KOPT-K1 (cell line): ENCODE measurements at regions not wholly inside any gene's neighbourhood (a gene's known extent, or its start where the extent isn't known, plus 50 kb on each side); places are given as distances from the start of the nearest gene placed in this dataset.
"Not testable (repeated sequence)": the region's sequence is repeated elsewhere in the genome, so short reads cannot be mapped to it uniquely, and the experiment has no call there.

ENCODE experiments used
- H3K27ac ChIP-seq: fragments of 200-600 bp; sonication (generic); 2 replicates; pipeline ENCODE4 v1.5.1; 2016; ENCODE audit warnings: antibody characterized with exemption, mild to moderate bottlenecking, low read depth, low read length; ENCODE audit not compliant: poor library complexity, severe bottlenecking
- H3K36me3 ChIP-seq: fragments of 200-600 bp; sonication (generic); 2 replicates; pipeline ENCODE4 v1.5.1; 2017; ENCODE audit warnings: antibody characterized with exemption, mild to moderate bottlenecking, low read length, moderate library complexity; ENCODE audit not compliant: insufficient read depth
- H3K9me3 ChIP-seq: fragments of 200-600 bp; sonication (generic); 2 replicates; pipeline ENCODE4 v1.5.1; 2017; ENCODE audit warnings: antibody characterized with exemption, low read length, mild to moderate bottlenecking; ENCODE audit not compliant: insufficient read depth, poor library complexity, severe bottlenecking

GRCh38 chr10:8334631-8335030, 280.1 kb downstream of the GATA3 start:
- no peaks in the 10 kb centered on the region for H3K36me3 ChIP-seq
- peak overlapping the region; percentile 100 for H3K27ac ChIP-seq
- H3K9me3 ChIP-seq, result peaks cover 8% of the 10 kb centered on the region

GRCh38 chr10:8336629-8337331, 282.3 kb downstream of the GATA3 start:
- Histone ChIP-seq H3K36me3 (no peaks in the 10 kb centered on the region), H3K9me3 (peaks cover 17% of the 10 kb centered on the region), H3K27ac (no peak overlapping the region)

- no peaks in the 10 kb centered on the region for H3K36me3 ChIP-seq
- H3K27ac ChIP-seq, result no peak overlapping the region
- H3K9me3 ChIP-seq, result peaks cover 17% of the 10 kb centered on the region
These were observed 282.8 kb downstream of the GATA3 start for GRCh38 chr10:8337332-8337651.

GRCh38 chr10:8338177-8338766, 283.8 kb downstream of the GATA3 start:
- H3K27ac ChIP-seq, result no peak overlapping the region
- peaks cover 18% of the 10 kb centered on the region for H3K9me3 ChIP-seq
- no peaks in the 10 kb centered on the region for H3K36me3 ChIP-seq

GRCh38 chr10:8344756-8345155, 290.3 kb downstream of the GATA3 start:
- no peak overlapping the region for H3K27ac ChIP-seq
- H3K9me3 ChIP-seq, result peaks cover 21% of the 10 kb centered on the region
- H3K36me3 ChIP-seq, result no peaks in the 10 kb centered on the region

- H3K36me3 ChIP-seq, result no peaks in the 10 kb centered on the region
- H3K9me3 ChIP-seq, result peaks cover 12% of the 10 kb centered on the region
- H3K27ac ChIP-seq, result no peak overlapping the region
These were observed 292.4 kb downstream of the GATA3 start for GRCh38 chr10:8346861-8347260.

GRCh38 chr10:8347614-8348013, 293.1 kb downstream of the GATA3 start:
- not testable (repeated sequence) for H3K36me3 ChIP-seq, H3K27ac ChIP-seq
- peaks cover 12% of the 10 kb centered on the region for H3K9me3 ChIP-seq

GRCh38 chr10:8349610-8350249, 295.2 kb downstream of the GATA3 start:
- Histone ChIP-seq H3K36me3 (no peaks in the 10 kb centered on the region), H3K9me3 (no peaks in the 10 kb centered on the region), H3K27ac (peak overlapping the region; percentile 61)

GRCh38 chr10:8350250-8350967, 295.9 kb downstream of the GATA3 start:
- Histone ChIP-seq H3K9me3 (no peaks in the 10 kb centered on the region), H3K27ac (peak overlapping the region; percentile 61), H3K36me3 (no peaks in the 10 kb centered on the region)

GRCh38 chr10:8352171-8353075, 297.9 kb downstream of the GATA3 start:
- no peaks in the 10 kb centered on the region for H3K9me3 ChIP-seq
- H3K36me3 ChIP-seq, result no peaks in the 10 kb centered on the region
- peak overlapping the region; percentile 51 for H3K27ac ChIP-seq

- Histone ChIP-seq H3K9me3 (peaks cover 6% of the 10 kb centered on the region), H3K27ac (peak overlapping the region; percentile 93), H3K36me3 (no peaks in the 10 kb centered on the region)
These were observed 301.8 kb downstream of the GATA3 start for GRCh38 chr10:8356283-8356682.

- Histone ChIP-seq H3K27ac (peak overlapping the region; percentile 93), H3K36me3 (no peaks in the 10 kb centered on the region), H3K9me3 (peaks cover 6% of the 10 kb centered on the region)
These were observed 305.0 kb downstream of the GATA3 start for GRCh38 chr10:8359467-8359866.

GRCh38 chr10:8360365-8360764, 305.9 kb downstream of the GATA3 start:
- Histone ChIP-seq H3K27ac (peak overlapping the region; percentile 93), H3K36me3 (no peaks in the 10 kb centered on the region), H3K9me3 (peaks cover 6% of the 10 kb centered on the region)

GRCh38 chr10:8360814-8361509, 306.5 kb downstream of the GATA3 start:
- Histone ChIP-seq H3K9me3 (peaks cover 6% of the 10 kb centered on the region), H3K27ac (peak overlapping the region; percentile 93)

More at GRCh38 chr10:8360814-8361509, 306.5 kb downstream of the GATA3 start:
- H3K36me3 ChIP-seq, result no peaks in the 10 kb centered on the region
